B cell (primary cell): ENCODE measurements at regions not wholly inside any gene's neighbourhood (a gene's known extent, or its start where the extent isn't known, plus 50 kb on each side); places are given as distances from the start of the nearest gene placed in this dataset.

Experiments used
- ATAC-seq: fragments of 200-7000 bp; cut with Tn5 transposase; one replicate; pipeline ENCODE4 v1.10.0; 2021; ENCODE audit warnings: low read depth, mild to moderate bottlenecking, moderate number of reproducible peaks, moderate library complexity
- CTCF ChIA-PET: fragments of 350-600 bp; sonication (Branson Sonifier 250); formaldehyde crosslinking; loops from one replicate; lab custom pipeline; 2021; ENCODE audit warnings: antibody characterized with exemption, inconsistent platforms; lab: Charles Lee
- POLR2A ChIA-PET: fragments of 350-600 bp; sonication (Branson Sonifier 250); formaldehyde crosslinking; loops from one replicate; lab custom pipeline; 2021; ENCODE audit warnings: antibody characterized with exemption; lab: Charles Lee
- DNase-seq: peaks from one replicate; pipeline ENCODE4 v3.0.0; 2013
- H2AFZ ChIP-seq: 2 replicates; pipeline ENCODE4 v1.6.1; 2012; ENCODE audit warnings: mild to moderate bottlenecking, low read depth, low read length; ENCODE audit not compliant: insufficient read depth, poor library complexity, severe bottlenecking
- H3K27ac ChIP-seq, 2 donors: 1 replicate in 1 of 2; 2 replicates in 1 of 2; pipeline ENCODE4 v1.5.1; 2012 to 2013; ENCODE audit warnings: low read length in 2 of 2, mild to moderate bottlenecking in 2 of 2, moderate library complexity in 1 of 2
- H3K27me3 ChIP-seq, 4 experiments: fragments of 200-600 bp in 1 of 4; sonication (generic) in 1 of 4; replicated peaks in 1 of 4; 1 replicate in 2 of 4; 2 replicates in 2 of 4; pipeline versions ENCODE4 v1.6.1 to v1.7.0; 2013 to 2016; ENCODE audit warnings: low read length in 3 of 4, mild to moderate bottlenecking in 2 of 4, mixed read lengths in 1 of 4, moderate library complexity in 1 of 4; ENCODE audit not compliant: insufficient read depth in 4 of 4, control insufficient read depth in 3 of 4; ENCODE audit errors: control extremely low read depth in 1 of 4
- H3K36me3 ChIP-seq, 2 experiments: replicated peaks in 1 of 2; 1 replicate in 1 of 2; 2 replicates in 1 of 2; pipeline versions ENCODE4 v1.6.1 to v1.7.1; 2013; ENCODE audit warnings: low read length in 1 of 2; ENCODE audit not compliant: insufficient read depth in 2 of 2, control insufficient read depth in 1 of 2; ENCODE audit errors: control extremely low read depth in 1 of 2, extremely low read depth in 1 of 2
- H3K4me1 ChIP-seq, 2 donors: fragments of 200-600 bp in 1 of 2; sonication (generic) in 1 of 2; 1 replicate in 1 of 2; 2 replicates in 1 of 2; pipeline versions ENCODE4 v1.5.1 to v1.6.1; 2013 to 2017; ENCODE audit warnings: low read length in 2 of 2; ENCODE audit not compliant: control insufficient read depth in 2 of 2, insufficient read depth in 2 of 2
- H3K4me2 ChIP-seq: replicated peaks from 2 replicates; pipeline ENCODE3; 2012; ENCODE audit warnings: mild to moderate bottlenecking, low read depth, low read length; ENCODE audit not compliant: poor library complexity, severe bottlenecking
- H3K4me3 ChIP-seq, 5 experiments: fragments of 200-600 bp in 1 of 5; sonication (generic) in 1 of 5; 1 replicate in 3 of 5; 2 replicates in 2 of 5; pipeline versions ENCODE4 v1.5.1 to v1.7.0; 2011 to 2016; ENCODE audit warnings: low read length in 4 of 5, mild to moderate bottlenecking in 4 of 5, low read depth in 2 of 5, control low read depth in 1 of 5, moderate library complexity in 1 of 5; ENCODE audit not compliant: insufficient read depth in 1 of 5; ENCODE audit errors: control extremely low read depth in 1 of 5, extremely low read depth in 1 of 5
- H3K79me2 ChIP-seq: fragments of 200-600 bp; sonication (generic); one replicate; pipeline ENCODE4 v1.6.0; 2016; ENCODE audit warnings: low read length; ENCODE audit not compliant: control insufficient read depth, insufficient read depth
- H3K9ac ChIP-seq: fragments of 200-600 bp; sonication (generic); 2 replicates; pipeline ENCODE4 v1.6.1; 2017; ENCODE audit warnings: mild to moderate bottlenecking, low read length, moderate library complexity
- H3K9me3 ChIP-seq, 3 donors: one replicate each; pipeline versions ENCODE4 v1.6.1 to v1.7.1; 2013; ENCODE audit warnings: low read length in 2 of 3; ENCODE audit not compliant: control insufficient read depth in 2 of 3, insufficient read depth in 1 of 3; ENCODE audit errors: control extremely low read depth in 1 of 3
- H4K20me1 ChIP-seq: 2 replicates; pipeline ENCODE4 v1.6.0; 2012; ENCODE audit warnings: mild to moderate bottlenecking, low read length; ENCODE audit not compliant: insufficient read depth, control insufficient read depth, poor library complexity, severe bottlenecking
- H3K27ac Mint-ChIP-seq: one replicate; pipeline ENCODE4 v1.8.0; 2021; ENCODE audit warnings: mixed read lengths
- H3K27me3 Mint-ChIP-seq: one replicate; pipeline ENCODE4 v1.8.0; 2021; ENCODE audit warnings: mixed read lengths
- H3K4me1 Mint-ChIP-seq: one replicate; pipeline ENCODE4 v1.8.0; 2021; ENCODE audit warnings: mixed read lengths
- H3K4me3 Mint-ChIP-seq: one replicate; pipeline ENCODE4 v1.8.0; 2021; ENCODE audit warnings: mixed read lengths
- H3K9me3 Mint-ChIP-seq: one replicate; pipeline ENCODE4 v1.8.0; 2022; ENCODE audit warnings: mixed read lengths; ENCODE audit not compliant: insufficient read depth
- EZH2 ChIP-seq: IDR thresholded peaks from 2 replicates; pipeline ENCODE4 v1.6.1; 2012; ENCODE audit warnings: borderline replicate concordance, low read depth, mild to moderate bottlenecking, moderate library complexity, low read length; ENCODE audit not compliant: insufficient read depth, poor library complexity, severe bottlenecking
- WGBS: methylation state at CpG from one replicate; pipeline ENCODE4 v1.1.5; 2013; ENCODE audit warnings: missing lambda C conversion rate; ENCODE audit not compliant: insufficient coverage; 5-methylcytosine and 5-hydroxymethylcytosine counted together
- intact Hi-C: fragments of 100-400 bp; cut with micrococcal nuclease; formaldehyde crosslinking; loops from one replicate; pipeline ENCODE4 v1.10.0; 2022
- TF ChIP-seq, protein P1 (sequence below): fragments of 200-600 bp; IDR thresholded peaks from one replicate; pipeline ENCODE4 v1.8.0; 2022; ENCODE audit warnings: antibody characterized with exemption, mild to moderate bottlenecking

DNA sequence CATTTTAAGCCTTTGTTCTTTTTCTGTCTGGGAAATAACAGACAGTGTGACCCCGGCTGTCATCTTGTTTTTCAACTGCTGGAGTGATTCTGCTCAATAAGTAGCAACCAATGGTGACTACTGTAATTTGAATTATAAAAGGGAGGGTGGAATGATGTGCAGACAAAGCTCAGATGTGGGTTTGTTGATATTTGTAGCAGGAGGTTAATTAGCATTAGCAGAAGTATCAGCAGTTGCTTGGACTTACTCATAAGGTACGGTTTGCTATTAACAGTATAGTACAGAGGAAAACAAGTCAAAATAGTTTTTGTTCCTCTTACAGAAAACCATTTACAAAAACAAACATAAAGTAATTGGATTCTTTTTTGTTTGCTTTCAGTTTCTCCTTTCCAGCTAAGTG, 140.4 kb downstream of the TUSC1 start:
- TF ChIP-seq EZH2, result no peak
- TF ChIP-seq, protein P1, sequence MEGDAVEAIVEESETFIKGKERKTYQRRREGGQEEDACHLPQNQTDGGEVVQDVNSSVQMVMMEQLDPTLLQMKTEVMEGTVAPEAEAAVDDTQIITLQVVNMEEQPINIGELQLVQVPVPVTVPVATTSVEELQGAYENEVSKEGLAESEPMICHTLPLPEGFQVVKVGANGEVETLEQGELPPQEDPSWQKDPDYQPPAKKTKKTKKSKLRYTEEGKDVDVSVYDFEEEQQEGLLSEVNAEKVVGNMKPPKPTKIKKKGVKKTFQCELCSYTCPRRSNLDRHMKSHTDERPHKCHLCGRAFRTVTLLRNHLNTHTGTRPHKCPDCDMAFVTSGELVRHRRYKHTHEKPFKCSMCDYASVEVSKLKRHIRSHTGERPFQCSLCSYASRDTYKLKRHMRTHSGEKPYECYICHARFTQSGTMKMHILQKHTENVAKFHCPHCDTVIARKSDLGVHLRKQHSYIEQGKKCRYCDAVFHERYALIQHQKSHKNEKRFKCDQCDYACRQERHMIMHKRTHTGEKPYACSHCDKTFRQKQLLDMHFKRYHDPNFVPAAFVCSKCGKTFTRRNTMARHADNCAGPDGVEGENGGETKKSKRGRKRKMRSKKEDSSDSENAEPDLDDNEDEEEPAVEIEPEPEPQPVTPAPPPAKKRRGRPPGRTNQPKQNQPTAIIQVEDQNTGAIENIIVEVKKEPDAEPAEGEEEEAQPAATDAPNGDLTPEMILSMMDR, result no peak
- no peaks in the 10 kb centered on the region for H3K4me1 Mint-ChIP-seq
- DNase-seq (no peak), ATAC-seq (no peak)
- H3K9me3 ChIP-seq, result peaks cover 0 to 7% (median 0%) of the 10 kb centered on the region in 3 donors
- H3K27ac ChIP-seq, result no peak overlapping the region
- ChIA-PET CTCF (no interaction called here), POLR2A (no interaction called here)
- H3K4me3 Mint-ChIP-seq, result no peak overlapping the region
- no peaks in the 10 kb centered on the region for H3K79me2 ChIP-seq
- H3K4me3 ChIP-seq, result no peak overlapping the region
- H3K9me3 Mint-ChIP-seq, result peaks cover 2% of the 10 kb centered on the region
- H3K4me1 ChIP-seq, result no peaks in the 10 kb centered on the region
- H3K9ac ChIP-seq, result no peak overlapping the region
- no peaks in the 10 kb centered on the region for H3K27me3 ChIP-seq
- no peaks in the 10 kb centered on the region for H3K36me3 ChIP-seq
- no peak overlapping the region for H2AFZ ChIP-seq
- intact Hi-C loops, result no loop called here
- H3K27ac Mint-ChIP-seq, result no peak overlapping the region
- WGBS, result 78% methylated on average over 1 of the region's 2 CpGs
- H3K4me2 ChIP-seq, result no peak overlapping the region
- H3K27me3 Mint-ChIP-seq, result no peaks in the 10 kb centered on the region
- no peaks in the 10 kb centered on the region for H4K20me1 ChIP-seq

DNA sequence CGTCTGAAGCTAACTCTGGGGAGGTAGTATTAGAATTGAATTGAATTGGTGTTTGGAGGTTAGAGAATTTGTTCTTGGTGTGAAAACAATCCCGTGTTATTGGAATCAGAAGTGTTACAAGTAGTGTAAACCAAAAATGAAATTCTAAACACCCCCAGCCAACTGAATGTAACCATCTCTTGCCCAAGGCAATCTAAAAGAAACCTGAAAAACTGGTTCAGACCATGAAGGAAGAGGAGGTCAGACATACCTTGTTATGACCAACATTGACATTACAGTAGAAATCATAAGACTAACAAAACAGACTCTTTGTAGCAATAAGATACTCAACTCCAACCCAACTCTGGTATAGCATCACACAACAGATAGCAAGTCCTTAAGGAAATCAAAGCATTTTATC, 159.0 kb downstream of the TUSC1 start:
- WGBS, result 78% methylated on average over 1 of the region's 2 CpGs
- CTCF ChIA-PET, result no interaction called here

More for the DNA sequence above, 159.0 kb downstream of the TUSC1 start:
- Mint-ChIP-seq H3K9me3 (peaks cover 2% of the 10 kb centered on the region), H3K4me1 (no peaks in the 10 kb centered on the region), H3K27ac (no peak overlapping the region), H3K27me3 (no peaks in the 10 kb centered on the region), H3K4me3 (no peak overlapping the region)
- H2AFZ ChIP-seq, result no peak overlapping the region
- H3K36me3 ChIP-seq, result no peaks in the 10 kb centered on the region
- no peak overlapping the region for H3K9ac ChIP-seq
- POLR2A ChIA-PET, result no interaction called here
- no peak overlapping the region for H3K27ac ChIP-seq
- DNase-seq (no peak), ATAC-seq (no peak)
- no peaks in the 10 kb centered on the region for H3K27me3 ChIP-seq
- H3K4me3 ChIP-seq, result no peak overlapping the region
- intact Hi-C loops, result no loop called here
- H3K79me2 ChIP-seq, result no peaks in the 10 kb centered on the region
- no peaks in the 10 kb centered on the region for H3K4me1 ChIP-seq
- TF ChIP-seq, protein P1, result no peak
- TF ChIP-seq EZH2, result no peak
- no peak overlapping the region for H3K4me2 ChIP-seq
- H3K9me3 ChIP-seq, result no peaks in the 10 kb centered on the region
- H4K20me1 ChIP-seq, result no peaks in the 10 kb centered on the region
